Lower leg skin (tissue), 4 donors: ENCODE measurements at regions not wholly inside any gene's neighbourhood (a gene's known extent, or its start where the extent isn't known, plus 50 kb on each side); places are given as distances from the start of the nearest gene placed in this dataset.

Experiments
- DNase-seq, 2 donors: peaks; one replicate each; pipeline ENCODE4 v3.0.0-alpha.2; 2019; ENCODE audit warnings: low spot score in 2 of 2
- H3K4me3 ChIP-seq: fragments of 200-600 bp; sonication (generic); 2 replicates; pipeline ENCODE4 v1.5.1; 2017; ENCODE audit warnings: mild to moderate bottlenecking, low read depth; ENCODE audit not compliant: poor library complexity, severe bottlenecking
- CTCF ChIP-seq, 3 donors: fragments of 450-650 bp; IDR thresholded peaks; one replicate each; pipeline ENCODE4 v1.5.1; 2016; ENCODE audit warnings: antibody characterized with exemption in 3 of 3, mild to moderate bottlenecking in 3 of 3, moderate library complexity in 2 of 3
- POLR2A ChIP-seq, 2 donors: fragments of 450-650 bp; IDR thresholded peaks; one replicate each; pipeline ENCODE4 v1.6.1; 2016 to 2017; ENCODE audit warnings: antibody characterized with exemption in 2 of 2, mild to moderate bottlenecking in 1 of 2, moderate library complexity in 1 of 2
- WGBS, 2 donors: methylation state at CpG; one replicate each; pipeline ENCODE4 v1.1.5; 2018; 5-methylcytosine and 5-hydroxymethylcytosine counted together
- intact Hi-C: fragments of 100-400 bp; cut with DNase I; formaldehyde crosslinking; loops from one replicate; pipeline ENCODE4 v1.15.0; 2023; ENCODE audit warnings: low total_unique reads

- DNase-seq = no peak
- H3K4me3 ChIP-seq = no peak overlapping the region
- no peak for TF ChIP-seq POLR2A (IDR thresholded peaks at IDR 0.05)
- no peak for TF ChIP-seq CTCF (IDR thresholded peaks at IDR 0.05)
- WGBS, 2 donors = 46 to 58% methylated on average over 4 of the region's 4 CpGs
- intact Hi-C loops = no loop called here
Observed at GRCh38 chr6:54463354-54464024, 155.2 kb downstream of the TINAG start.

GRCh38 chr6:54465649-54466300 lies 157.5 kb downstream of the TINAG start:
- no peak for DNase-seq
- 80 to 93% methylated on average over 3 of the region's 3 CpGs for WGBS, 2 donors
- intact Hi-C loops = no loop called here
- TF ChIP-seq CTCF (IDR thresholded peaks at IDR 0.05) (no peak), POLR2A (IDR thresholded peaks at IDR 0.05) (no peak)
- H3K4me3 ChIP-seq = no peak overlapping the region

- 71 to 88% methylated on average over 1 of the region's 1 CpG for WGBS, 2 donors
- no peak overlapping the region for H3K4me3 ChIP-seq
Observed at GRCh38 chr6:54467384-54467783, 159.1 kb downstream of the TINAG start.

GRCh38 chr6:54473328-54473727 lies 165.1 kb downstream of the TINAG start:
- WGBS, 2 donors = 79 to 80% methylated on average over 4 of the region's 4 CpGs
- intact Hi-C loops = loop anchor here (10.0 kb wide), 1 partner anchor 1611 kb away; no protein-coding TSS in a partner anchor
- no peak for DNase-seq
- H3K4me3 ChIP-seq = no peak overlapping the region
- no peak for TF ChIP-seq POLR2A (IDR thresholded peaks at IDR 0.05)
- no peak for TF ChIP-seq CTCF (IDR thresholded peaks at IDR 0.05)

More at GRCh38 chr6:54467384-54467783, 159.1 kb downstream of the TINAG start:
- TF ChIP-seq POLR2A (IDR thresholded peaks at IDR 0.05) = no peak
- DNase-seq = no peak
- intact Hi-C loops = no loop called here

GRCh38 chr6:54474898-54475297 lies 166.7 kb downstream of the TINAG start:
- DNase-seq = no peak
- TF ChIP-seq CTCF (IDR thresholded peaks at IDR 0.05) (no peak), POLR2A (IDR thresholded peaks at IDR 0.05) (no peak)
- WGBS, 2 donors = 35 to 45% methylated on average over 2 of the region's 2 CpGs
- no peak overlapping the region for H3K4me3 ChIP-seq
- intact Hi-C loops = loop anchor here (10.0 kb wide), 1 partner anchor 1610 kb away; no protein-coding TSS in a partner anchor

- no peak for DNase-seq
- intact Hi-C loops = no loop called here
- 94 to 95% methylated on average over 4 of the region's 4 CpGs for WGBS, 2 donors
- H3K4me3 ChIP-seq = no peak overlapping the region
- TF ChIP-seq POLR2A (IDR thresholded peaks at IDR 0.05) (no peak), CTCF (IDR thresholded peaks at IDR 0.05) (no peak)
Observed at GRCh38 chr6:54481091-54481490, 172.8 kb downstream of the TINAG start.
